ENCODE measurements at regions not wholly inside any gene's neighbourhood (a gene's known extent, or its start where the extent isn't known, plus 50 kb on each side); places are given as distances from the start of the nearest gene placed in this dataset.

GRCh38 chr10:128263891-128264688, 137.9 kb upstream of the MKI67 start:
- H3K4me1 Mint-ChIP-seq (ENCODE audit: low read depth): no peaks in the 10 kb centered on the region
- DNase-seq (peak; percentile 73), ATAC-seq (no peak)
- H3K9me3 Mint-ChIP-seq (ENCODE audit: insufficient read depth): no peaks in the 10 kb centered on the region
- no peak overlapping the region for H3K4me3 Mint-ChIP-seq
- ChIA-PET CTCF (interaction anchor here (0.6 to 4.9 kb wide), 7 partner anchors 10 to 225 kb away, joined by 3 to 15 read pairs (median 3); no protein-coding TSS in a partner anchor), POLR2A (no interaction called here)
- no peaks in the 10 kb centered on the region for H3K36me3 Mint-ChIP-seq (ENCODE audit: low read depth)
- H3K27ac Mint-ChIP-seq: no peak overlapping the region
- peaks cover 28% of the 10 kb centered on the region for H3K27me3 Mint-ChIP-seq (ENCODE audit: low read depth)

- no peak for ATAC-seq
- Mint-ChIP-seq H3K4me1 (ENCODE audit: low read depth) (no peaks in the 10 kb centered on the region), H3K9me3 (ENCODE audit: insufficient read depth) (no peaks in the 10 kb centered on the region), H3K27ac (no peak overlapping the region), H3K4me3 (no peak overlapping the region), H3K27me3 (ENCODE audit: low read depth) (peaks cover 28% of the 10 kb centered on the region), H3K36me3 (ENCODE audit: low read depth) (no peaks in the 10 kb centered on the region)
- no peak for DNase-seq
- CTCF ChIA-PET: no interaction called here
- POLR2A ChIA-PET: no interaction called here
These were observed 139.4 kb upstream of the MKI67 start for GRCh38 chr10:128265596-128265995.

GRCh38 chr10:128267581-128267980, 141.4 kb upstream of the MKI67 start:
- Mint-ChIP-seq H3K27me3 (ENCODE audit: low read depth) (peaks cover 32% of the 10 kb centered on the region), H3K9me3 (ENCODE audit: insufficient read depth) (no peaks in the 10 kb centered on the region), H3K4me1 (ENCODE audit: low read depth) (no peaks in the 10 kb centered on the region), H3K27ac (no peak overlapping the region), H3K36me3 (ENCODE audit: low read depth) (no peaks in the 10 kb centered on the region), H3K4me3 (no peak overlapping the region)
- no peak for DNase-seq
- ATAC-seq: no peak
- ChIA-PET POLR2A (no interaction called here), CTCF (interaction anchor here (1.3 kb wide), 1 partner anchor 89 kb away, joined by 3 read pairs; no protein-coding TSS in a partner anchor)

- no peak for ATAC-seq
- Mint-ChIP-seq H3K27ac (no peak overlapping the region), H3K9me3 (ENCODE audit: insufficient read depth) (no peaks in the 10 kb centered on the region), H3K36me3 (ENCODE audit: low read depth) (no peaks in the 10 kb centered on the region), H3K4me1 (ENCODE audit: low read depth) (no peaks in the 10 kb centered on the region), H3K27me3 (ENCODE audit: low read depth) (peaks cover 32% of the 10 kb centered on the region), H3K4me3 (no peak overlapping the region)
- peak; percentile 26 for DNase-seq
- ChIA-PET POLR2A (no interaction called here), CTCF (interaction anchor here (1.3 kb wide), 1 partner anchor 90 kb away, joined by 3 read pairs; no protein-coding TSS in a partner anchor)
These were observed 141.9 kb upstream of the MKI67 start for GRCh38 chr10:128268015-128268722.

GRCh38 chr10:128274938-128275337, 148.7 kb upstream of the MKI67 start:
- ChIA-PET POLR2A (no interaction called here), CTCF (interaction anchor here (0.9 to 1.6 kb wide), 6 partner anchors 10 to 94 kb away, joined by 3 to 4 read pairs (median 3); no protein-coding TSS in a partner anchor)
- H3K4me3 Mint-ChIP-seq: peak overlapping the region; percentile 38
- no peak overlapping the region for H3K27ac Mint-ChIP-seq
- peak; percentile 61 for ATAC-seq
- peaks cover 41% of the 10 kb centered on the region for H3K27me3 Mint-ChIP-seq (ENCODE audit: low read depth)
- peaks cover 10% of the 10 kb centered on the region for H3K4me1 Mint-ChIP-seq (ENCODE audit: low read depth)
- H3K9me3 Mint-ChIP-seq (ENCODE audit: insufficient read depth): no peaks in the 10 kb centered on the region
- no peaks in the 10 kb centered on the region for H3K36me3 Mint-ChIP-seq (ENCODE audit: low read depth)
- peak; percentile 42 for DNase-seq

GRCh38 chr10:128275388-128276177, 149.4 kb upstream of the MKI67 start:
- CTCF ChIA-PET: interaction anchor here (1.0 to 1.6 kb wide), 5 partner anchors 9 to 94 kb away, joined by 3 to 4 read pairs (median 3); no protein-coding TSS in a partner anchor
- Mint-ChIP-seq H3K4me1 (ENCODE audit: low read depth) (peaks cover 10% of the 10 kb centered on the region), H3K4me3 (peak overlapping the region; percentile 38), H3K27ac (no peak overlapping the region), H3K9me3 (ENCODE audit: insufficient read depth) (no peaks in the 10 kb centered on the region), H3K36me3 (ENCODE audit: low read depth) (no peaks in the 10 kb centered on the region), H3K27me3 (ENCODE audit: low read depth) (peaks cover 41% of the 10 kb centered on the region)
- DNase-seq: peak; percentile 31
- no peak for ATAC-seq
- POLR2A ChIA-PET: no interaction called here

- Mint-ChIP-seq H3K36me3 (ENCODE audit: low read depth) (no peaks in the 10 kb centered on the region), H3K27ac (no peak overlapping the region), H3K9me3 (ENCODE audit: insufficient read depth) (no peaks in the 10 kb centered on the region), H3K4me3 (no peak overlapping the region), H3K27me3 (ENCODE audit: low read depth) (peaks cover 36% of the 10 kb centered on the region), H3K4me1 (ENCODE audit: low read depth) (peaks cover 10% of the 10 kb centered on the region)
- POLR2A ChIA-PET: no interaction called here
- CTCF ChIA-PET: interaction anchor here (0.9 kb wide), 1 partner anchor 65 kb away, joined by 3 read pairs; no protein-coding TSS in a partner anchor
- ATAC-seq (no peak), DNase-seq (no peak)
These were observed 151.1 kb upstream of the MKI67 start for GRCh38 chr10:128277267-128277840.

GRCh38 chr10:128278362-128278761, 152.1 kb upstream of the MKI67 start:
- peaks cover 36% of the 10 kb centered on the region for H3K27me3 Mint-ChIP-seq (ENCODE audit: low read depth)
- no peak for DNase-seq
- H3K4me3 Mint-ChIP-seq: no peak overlapping the region
- ATAC-seq: no peak
- ChIA-PET POLR2A (interaction anchor here (0.6 kb wide), 1 partner anchor 59 kb away, joined by 5 read pairs; no protein-coding TSS in a partner anchor), CTCF (no interaction called here)
- H3K9me3 Mint-ChIP-seq (ENCODE audit: insufficient read depth): no peaks in the 10 kb centered on the region
- H3K27ac Mint-ChIP-seq: no peak overlapping the region
- H3K36me3 Mint-ChIP-seq (ENCODE audit: low read depth): no peaks in the 10 kb centered on the region
- peaks cover 10% of the 10 kb centered on the region for H3K4me1 Mint-ChIP-seq (ENCODE audit: low read depth)

GRCh38 chr10:128280271-128280670, 154.0 kb upstream of the MKI67 start:
- Mint-ChIP-seq H3K9me3 (ENCODE audit: insufficient read depth) (no peaks in the 10 kb centered on the region), H3K27me3 (ENCODE audit: low read depth) (peaks cover 27% of the 10 kb centered on the region), H3K27ac (no peak overlapping the region), H3K36me3 (ENCODE audit: low read depth) (no peaks in the 10 kb centered on the region), H3K4me1 (ENCODE audit: low read depth) (peaks cover 3% of the 10 kb centered on the region), H3K4me3 (no peak overlapping the region)
- POLR2A ChIA-PET: no interaction called here
- CTCF ChIA-PET: no interaction called here
- ATAC-seq (no peak), DNase-seq (no peak)

- H3K36me3 Mint-ChIP-seq (ENCODE audit: low read depth): no peaks in the 10 kb centered on the region
- no peaks in the 10 kb centered on the region for H3K4me1 Mint-ChIP-seq (ENCODE audit: low read depth)
- ChIA-PET CTCF (no interaction called here), POLR2A (no interaction called here)
- peaks cover 31% of the 10 kb centered on the region for H3K27me3 Mint-ChIP-seq (ENCODE audit: low read depth)
- DNase-seq (no peak), ATAC-seq (no peak)
- no peak overlapping the region for H3K27ac Mint-ChIP-seq
- no peaks in the 10 kb centered on the region for H3K9me3 Mint-ChIP-seq (ENCODE audit: insufficient read depth)
- H3K4me3 Mint-ChIP-seq: no peak overlapping the region
These were observed 155.1 kb upstream of the MKI67 start for GRCh38 chr10:128281343-128281742.

GRCh38 chr10:128281861-128282260, 155.6 kb upstream of the MKI67 start:
- H3K36me3 Mint-ChIP-seq (ENCODE audit: low read depth): no peaks in the 10 kb centered on the region
- ChIA-PET POLR2A (no interaction called here), CTCF (no interaction called here)
- no peak overlapping the region for H3K4me3 Mint-ChIP-seq
- H3K27me3 Mint-ChIP-seq (ENCODE audit: low read depth): peaks cover 27% of the 10 kb centered on the region
- no peak for ATAC-seq
- H3K9me3 Mint-ChIP-seq (ENCODE audit: insufficient read depth): no peaks in the 10 kb centered on the region
- DNase-seq: no peak
- H3K4me1 Mint-ChIP-seq (ENCODE audit: low read depth): no peaks in the 10 kb centered on the region
- H3K27ac Mint-ChIP-seq: no peak overlapping the region
